OCI-LY7 (cell line): ENCODE measurements at regions not wholly inside any gene's neighbourhood (a gene's known extent, or its start where the extent isn't known, plus 50 kb on each side); places are given as distances from the start of the nearest gene placed in this dataset.

Experiments used
- BruUV-seq: library from RNA; stranded (reverse); fragments of 400-500 nt; replicated peaks from 2 replicates; lab custom pipeline; 2021; lab: Mats Ljungman, UMichigan
- CTCF ChIA-PET: fragments of 300-600 bp; sonication (Branson Sonifier 250); formaldehyde crosslinking; loops from one replicate; lab custom pipeline; 2022; ENCODE audit warnings: antibody characterized with exemption; ENCODE audit not compliant: unreplicated experiment; lab: Charles Lee
- POLR2A ChIA-PET: fragments of 300-600 bp; sonication (Branson Sonifier 250); formaldehyde crosslinking; loops from one replicate; lab custom pipeline; 2022; ENCODE audit warnings: antibody characterized with exemption; lab: Charles Lee
- DNase-seq: peaks from one replicate; pipeline ENCODE4 v3.0.0-alpha.2; 2015; ENCODE audit warnings: low spot score
- H2AFZ ChIP-seq: fragments of 200-600 bp; sonication (generic), shearing (Covaris generic); 2 replicates; pipeline ENCODE4 v1.6.1; 2014; ENCODE audit warnings: mild to moderate bottlenecking, antibody characterized with exemption, low read length, moderate library complexity
- H3K27ac ChIP-seq: fragments of 200-600 bp; sonication (generic); 2 replicates; pipeline ENCODE4 v1.5.1; 2014; ENCODE audit warnings: mixed run types, low read depth, mild to moderate bottlenecking, moderate library complexity, low read length, inconsistent platforms; ENCODE audit not compliant: poor library complexity, severe bottlenecking
- H3K36me3 ChIP-seq: fragments of 200-600 bp; sonication (generic); 2 replicates; pipeline ENCODE4 v1.6.1; 2014; ENCODE audit warnings: mild to moderate bottlenecking, antibody characterized with exemption, low read length, moderate library complexity, mixed read lengths; ENCODE audit not compliant: insufficient read depth
- H3K4me1 ChIP-seq: fragments of 200-600 bp; sonication (generic); 2 replicates; pipeline ENCODE4 v1.5.1; 2014; ENCODE audit warnings: mild to moderate bottlenecking, low read length; ENCODE audit not compliant: insufficient read depth, poor library complexity, severe bottlenecking
- H3K4me2 ChIP-seq: fragments of 200-600 bp; sonication (generic); 2 replicates; pipeline ENCODE4 v1.6.1; 2014; ENCODE audit warnings: mild to moderate bottlenecking, low read length
- H3K4me3 ChIP-seq: fragments of 200-600 bp; sonication (generic); 2 replicates; pipeline ENCODE4 v1.5.1; 2014; ENCODE audit warnings: mild to moderate bottlenecking, low read depth, low read length; ENCODE audit not compliant: poor library complexity, severe bottlenecking
- H3K79me2 ChIP-seq: fragments of 200-600 bp; sonication (generic); 2 replicates; pipeline ENCODE4 v1.6.1; 2016; ENCODE audit warnings: low read depth, mild to moderate bottlenecking, low read length, moderate library complexity, mixed read lengths; ENCODE audit not compliant: insufficient read depth
- H3K9me2 ChIP-seq: fragments of 200-600 bp; sonication (generic); 2 replicates; pipeline ENCODE4 v1.6.1; 2016; ENCODE audit warnings: mild to moderate bottlenecking, low read length, mixed read lengths; ENCODE audit not compliant: insufficient read depth
- H3K9me3 ChIP-seq: fragments of 200-600 bp; sonication (generic); 2 replicates; pipeline ENCODE4 v1.6.1; 2014; ENCODE audit warnings: mild to moderate bottlenecking, mixed run types, low read length, mixed read lengths
- H4K20me1 ChIP-seq: fragments of 200-600 bp; sonication (generic); 2 replicates; pipeline ENCODE4 v1.6.1; 2014; ENCODE audit warnings: mild to moderate bottlenecking, antibody characterized with exemption, low read length, moderate library complexity, mixed read lengths; ENCODE audit not compliant: insufficient read depth
- CTCF ChIP-seq: fragments of 200-600 bp; sonication (generic); conservative IDR thresholded peaks from 2 replicates; pipeline ENCODE4 v1.5.1; 2014; ENCODE audit warnings: mild to moderate bottlenecking, antibody characterized with exemption, low read length, moderate library complexity, mixed read lengths
- EZH2phosphoT487 ChIP-seq: fragments of 200-600 bp; sonication (generic); IDR thresholded peaks from 2 replicates; pipeline ENCODE4 v1.6.1; 2018; ENCODE audit warnings: low read depth, borderline replicate concordance, mild to moderate bottlenecking, mixed run types, antibody characterized with exemption, low read length, moderate library complexity, mixed read lengths
- intact Hi-C: fragments of 100-400 bp; cut with micrococcal nuclease; formaldehyde crosslinking; loops from one replicate; pipeline ENCODE4 v1.10.0; 2022; ENCODE audit not compliant: unreplicated experiment

GRCh38 chr6:134394905-134395304 lies 77.0 kb upstream of the SGK1 start:
- no peak for TF ChIP-seq CTCF
- no peak for TF ChIP-seq EZH2phosphoT487
- Histone ChIP-seq H3K4me2 (no peak overlapping the region), H3K4me3 (no peak overlapping the region), H3K36me3 (no peaks in the 10 kb centered on the region), H3K9me3 (no peaks in the 10 kb centered on the region), H3K9me2 (no peaks in the 10 kb centered on the region), H2AFZ (no peak overlapping the region), H3K79me2 (no peaks in the 10 kb centered on the region), H3K4me1 (no peaks in the 10 kb centered on the region), H4K20me1 (no peaks in the 10 kb centered on the region), H3K27ac (no peak overlapping the region)
- intact Hi-C loops, result no loop called here
- POLR2A ChIA-PET, result interaction anchor here (0.6 to 1.6 kb wide), 2 partner anchors 9 to 10 kb away, joined by 3 to 4 read pairs; no protein-coding TSS in a partner anchor
- BruUV-seq, result no TSS peak
- DNase-seq, result no peak
- CTCF ChIA-PET, result no interaction called here

- no peaks in the 10 kb centered on the region for H3K9me3 ChIP-seq
- no peak overlapping the region for H3K27ac ChIP-seq
- BruUV-seq, result no TSS peak
- H4K20me1 ChIP-seq, result no peaks in the 10 kb centered on the region
- intact Hi-C loops, result no loop called here
- CTCF ChIA-PET, result no interaction called here
- TF ChIP-seq EZH2phosphoT487 (no peak), CTCF (no peak)
- H3K79me2 ChIP-seq, result no peaks in the 10 kb centered on the region
- POLR2A ChIA-PET, result interaction anchor here (0.6 to 1.6 kb wide), 2 partner anchors 9 to 11 kb away, joined by 3 to 4 read pairs; no protein-coding TSS in a partner anchor
- H2AFZ ChIP-seq, result no peak overlapping the region
- no peak overlapping the region for H3K4me2 ChIP-seq
- H3K4me3 ChIP-seq, result no peak overlapping the region
- H3K9me2 ChIP-seq, result no peaks in the 10 kb centered on the region
- DNase-seq, result no peak
- H3K36me3 ChIP-seq, result no peaks in the 10 kb centered on the region
- H3K4me1 ChIP-seq, result no peaks in the 10 kb centered on the region
Observed at GRCh38 chr6:134394208-134394607, 76.3 kb upstream of the SGK1 start.

GRCh38 chr6:134391205-134391604 lies 73.3 kb upstream of the SGK1 start:
- no peak for DNase-seq
- H2AFZ ChIP-seq, result no peak overlapping the region
- H4K20me1 ChIP-seq, result no peaks in the 10 kb centered on the region
- no TSS peak for BruUV-seq
- H3K79me2 ChIP-seq, result no peaks in the 10 kb centered on the region
- intact Hi-C loops, result no loop called here
- H3K4me1 ChIP-seq, result no peaks in the 10 kb centered on the region
- POLR2A ChIA-PET, result no interaction called here
- TF ChIP-seq EZH2phosphoT487 (no peak), CTCF (no peak)
- 0 out of 2 replicates have a peak, but pooled peaks cover 2% of the 10 kb centered on the region for H3K9me3 ChIP-seq
- H3K27ac ChIP-seq, result no peak overlapping the region
- CTCF ChIA-PET, result no interaction called here
- no peaks in the 10 kb centered on the region for H3K36me3 ChIP-seq
- H3K9me2 ChIP-seq, result no peaks in the 10 kb centered on the region
- H3K4me2 ChIP-seq, result no peak overlapping the region
- H3K4me3 ChIP-seq, result no peak overlapping the region
